GM19351 (cell line): ENCODE measurements at regions not wholly inside any gene's neighbourhood (a gene's known extent, or its start where the extent isn't known, plus 50 kb on each side); places are given as distances from the start of the nearest gene placed in this dataset.

Experiments used
- ATAC-seq: cut with Tn5 transposase; IDR thresholded peaks from one replicate; pipeline ENCODE4 v1.9.1; 2021; ENCODE audit warnings: mild to moderate bottlenecking, moderate library complexity; ENCODE audit not compliant: unreplicated experiment

DNA sequence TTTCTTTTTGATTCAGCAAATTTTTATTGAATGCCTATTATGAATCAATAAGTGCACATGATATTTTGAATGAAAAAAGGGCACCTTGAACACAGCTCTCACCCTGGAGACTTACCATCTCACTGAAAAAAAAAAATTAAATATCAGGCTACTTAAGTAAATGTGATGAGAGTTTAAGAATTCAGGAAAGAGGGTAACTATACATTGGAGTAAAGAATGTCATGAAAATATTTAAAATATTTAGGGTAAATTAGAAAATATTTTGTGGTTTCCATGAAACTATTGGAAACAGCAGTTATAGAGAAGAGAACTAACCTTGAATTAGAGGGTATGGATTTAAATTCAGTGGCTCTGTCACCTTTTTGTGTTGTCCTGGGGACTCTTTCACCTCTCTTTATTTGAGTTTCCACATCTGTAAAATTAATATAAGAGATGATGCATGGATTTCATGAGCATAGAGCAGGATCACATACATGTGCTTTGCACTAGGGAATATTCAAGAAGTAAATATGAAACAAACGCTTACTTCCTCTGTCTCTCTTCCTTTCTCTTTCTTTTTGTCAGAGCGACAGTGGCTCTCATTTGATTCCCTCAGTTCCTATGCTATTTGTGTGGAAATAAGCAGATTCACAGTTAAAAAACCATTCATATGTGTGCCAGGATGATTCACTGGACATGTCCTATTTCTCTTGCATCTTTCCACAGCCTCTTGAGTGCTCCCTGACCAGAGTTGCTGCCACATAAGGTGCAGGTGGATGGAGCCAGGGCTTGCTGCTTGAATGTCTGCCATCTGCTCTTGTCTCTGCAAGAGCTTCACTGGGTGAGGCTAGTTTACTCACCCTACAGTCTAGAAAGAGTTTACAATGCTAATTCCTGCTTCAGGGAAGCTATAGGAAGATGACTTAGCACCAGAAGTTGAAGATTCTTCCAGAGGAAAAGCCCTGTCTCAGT lies 533.1 kb downstream of the ETS1 start:
- peak; percentile 60 for ATAC-seq

GRCh38 chr11:128052912-128053641 lies 534.3 kb downstream of the ETS1 start:
- ATAC-seq, result peak; percentile 56

- no peak for ATAC-seq
These were observed 539.2 kb downstream of the ETS1 start for GRCh38 chr11:128048121-128048520.

GRCh38 chr11:128047026-128047425 lies 540.3 kb downstream of the ETS1 start:
- no peak for ATAC-seq

DNA sequence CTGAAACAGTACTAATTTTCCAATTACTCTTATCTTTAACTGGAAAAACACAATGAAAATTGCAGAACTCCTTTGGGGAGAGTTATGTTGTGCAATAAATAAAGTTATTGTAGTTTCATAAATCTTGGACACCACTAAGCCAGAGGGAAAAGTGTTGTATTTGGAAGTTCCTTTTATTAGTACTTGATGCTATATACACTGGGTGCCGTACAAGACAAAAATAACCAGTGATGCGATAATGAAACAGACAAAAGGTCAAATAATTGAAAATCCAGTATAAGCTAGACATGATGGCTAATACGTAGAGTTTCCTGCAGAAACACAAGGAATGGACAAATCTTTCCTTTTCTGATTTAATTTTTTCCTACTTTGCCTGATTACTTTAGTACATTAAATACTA lies 541.1 kb downstream of the ETS1 start:
- no peak for ATAC-seq

DNA sequence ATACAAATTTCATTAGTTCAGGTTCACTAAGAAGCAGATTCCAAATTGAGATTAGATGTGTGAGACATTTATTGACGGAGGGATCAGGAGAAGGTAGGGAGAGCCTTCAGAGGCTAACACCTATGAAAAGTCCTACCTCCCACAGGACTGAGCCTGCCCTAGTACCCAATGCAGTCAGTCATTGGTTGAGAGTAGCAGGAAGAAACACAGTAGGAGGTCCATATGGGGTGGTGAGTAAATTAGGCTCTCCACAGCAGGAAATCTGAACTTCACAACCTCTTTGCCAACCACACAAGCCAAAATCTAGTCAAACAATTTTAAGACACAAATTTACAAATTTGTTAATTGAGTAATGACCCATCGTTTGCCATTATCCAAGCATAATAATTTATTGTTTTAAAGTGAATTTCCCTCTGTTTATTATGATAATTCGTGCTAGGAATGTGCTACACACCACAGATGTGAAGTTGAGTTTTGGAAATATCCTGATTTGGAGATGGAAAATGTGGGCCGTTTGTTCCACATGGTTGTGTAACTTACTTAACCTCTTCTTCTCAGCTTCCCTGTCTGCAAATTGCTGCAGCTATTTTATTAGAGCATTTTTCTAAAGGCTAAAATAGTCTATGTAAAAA lies 542.1 kb downstream of the ETS1 start:
- no peak for ATAC-seq

- ATAC-seq, result no peak
These were observed 545.0 kb downstream of the ETS1 start for GRCh38 chr11:128042290-128042751.

DNA sequence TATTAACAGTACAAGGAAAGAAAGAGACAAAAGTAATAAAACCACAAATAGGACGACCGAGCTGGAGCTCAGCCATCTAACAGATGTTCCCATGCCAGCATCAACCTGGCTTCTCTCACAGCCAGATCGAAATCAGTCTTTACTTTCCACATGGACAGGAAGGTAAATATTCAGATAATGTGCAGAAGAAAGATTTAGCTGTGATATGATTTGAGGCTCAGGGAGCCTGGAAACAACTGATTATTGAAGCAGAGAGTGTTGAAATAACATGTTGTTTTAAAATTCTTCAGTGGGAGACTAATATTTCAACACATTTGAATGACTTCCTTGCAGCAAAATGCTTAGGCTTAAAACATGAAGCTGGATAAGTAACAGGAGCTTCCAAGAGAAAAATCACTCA lies 546.8 kb downstream of the ETS1 start:
- ATAC-seq, result no peak

GRCh38 chr11:128039140-128040021 lies 548.0 kb downstream of the ETS1 start:
- peak; percentile 96 for ATAC-seq

- no peak for ATAC-seq
These were observed 550.7 kb downstream of the ETS1 start for GRCh38 chr11:128036556-128037093.

DNA sequence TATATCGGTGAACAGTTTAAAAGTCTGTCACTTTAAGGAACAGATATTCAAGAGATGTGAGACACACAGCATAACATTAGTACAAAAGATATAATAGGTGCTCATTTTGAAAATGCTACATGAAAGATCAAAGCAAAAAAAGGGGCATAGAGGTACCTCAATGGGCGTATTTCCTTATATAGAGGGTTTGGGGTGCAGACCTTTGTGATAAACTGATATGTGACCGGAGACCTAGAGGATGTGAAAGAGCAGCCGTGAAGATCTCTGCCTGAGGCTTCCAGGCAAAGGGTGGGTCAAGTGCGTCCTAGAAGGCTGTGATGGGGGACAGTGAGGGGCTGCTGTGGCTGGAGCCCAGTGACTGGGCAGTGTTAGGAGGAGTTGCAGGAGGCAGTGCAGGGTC lies 551.4 kb downstream of the ETS1 start:
- no peak for ATAC-seq

- ATAC-seq, result peak; percentile 93
These were observed 555.7 kb downstream of the ETS1 start for GRCh38 chr11:128031538-128032134.

DNA sequence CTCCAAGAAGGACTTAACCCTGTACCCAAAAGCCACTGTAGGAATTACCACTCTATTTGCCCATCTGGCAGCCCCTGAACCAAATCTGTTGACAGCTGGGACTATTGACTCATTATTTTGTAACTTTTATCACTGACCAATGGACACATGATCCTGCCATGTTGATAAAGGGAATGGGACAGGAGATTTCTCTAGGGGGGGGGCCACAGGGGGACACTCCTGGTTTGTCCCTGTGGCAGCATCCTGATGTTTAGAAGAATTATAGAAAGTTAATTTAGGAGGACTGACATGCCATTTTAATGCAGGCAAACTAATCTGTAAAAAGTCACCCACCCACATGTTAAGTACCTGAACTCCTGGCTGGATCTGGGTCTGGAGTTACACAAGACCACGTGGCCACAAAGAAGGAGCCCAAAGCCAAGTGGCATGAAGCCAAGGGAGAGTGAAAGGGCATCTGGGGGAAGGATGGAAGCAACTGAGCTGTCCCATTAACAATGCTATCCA lies 558.1 kb downstream of the ETS1 start:
- no peak for ATAC-seq

- no peak for ATAC-seq
These were observed 560.8 kb downstream of the ETS1 start for GRCh38 chr11:128026596-128026995.

DNA sequence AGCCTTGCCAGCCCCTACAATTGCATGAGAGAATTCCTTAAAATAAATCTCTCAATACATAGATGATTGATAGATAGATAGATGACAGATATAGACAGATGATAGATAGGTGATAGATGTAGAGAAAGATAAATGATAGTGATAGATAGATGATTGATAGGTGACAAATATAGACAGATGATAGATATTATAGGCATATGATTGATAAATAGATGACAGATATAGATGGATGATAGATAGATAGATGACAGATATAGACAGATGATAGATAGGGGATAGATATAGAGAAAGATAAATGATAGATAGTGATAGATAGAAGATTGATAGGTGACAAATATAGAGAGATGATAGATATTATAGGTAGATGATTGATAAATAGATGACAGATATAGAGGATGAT lies 564.6 kb downstream of the ETS1 start:
- no peak for ATAC-seq

DNA sequence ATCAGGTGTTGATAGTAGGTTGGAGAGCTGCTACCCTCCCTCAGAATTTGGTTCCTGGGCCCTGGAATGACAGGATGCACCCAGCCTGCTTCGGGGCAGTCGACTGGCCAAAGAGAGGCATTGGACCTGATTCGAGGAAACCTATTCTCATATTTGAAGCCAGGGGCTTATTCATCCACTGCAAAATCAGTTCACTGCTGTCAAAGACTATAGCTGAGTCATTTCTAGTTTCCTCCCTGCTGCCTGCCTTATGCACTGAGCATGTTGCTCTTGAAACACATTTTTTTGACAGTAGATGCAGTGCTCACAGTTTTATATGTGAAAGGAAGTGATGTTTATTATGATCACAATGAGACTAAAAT lies 565.4 kb downstream of the ETS1 start:
- ATAC-seq, result peak; percentile 90

DNA sequence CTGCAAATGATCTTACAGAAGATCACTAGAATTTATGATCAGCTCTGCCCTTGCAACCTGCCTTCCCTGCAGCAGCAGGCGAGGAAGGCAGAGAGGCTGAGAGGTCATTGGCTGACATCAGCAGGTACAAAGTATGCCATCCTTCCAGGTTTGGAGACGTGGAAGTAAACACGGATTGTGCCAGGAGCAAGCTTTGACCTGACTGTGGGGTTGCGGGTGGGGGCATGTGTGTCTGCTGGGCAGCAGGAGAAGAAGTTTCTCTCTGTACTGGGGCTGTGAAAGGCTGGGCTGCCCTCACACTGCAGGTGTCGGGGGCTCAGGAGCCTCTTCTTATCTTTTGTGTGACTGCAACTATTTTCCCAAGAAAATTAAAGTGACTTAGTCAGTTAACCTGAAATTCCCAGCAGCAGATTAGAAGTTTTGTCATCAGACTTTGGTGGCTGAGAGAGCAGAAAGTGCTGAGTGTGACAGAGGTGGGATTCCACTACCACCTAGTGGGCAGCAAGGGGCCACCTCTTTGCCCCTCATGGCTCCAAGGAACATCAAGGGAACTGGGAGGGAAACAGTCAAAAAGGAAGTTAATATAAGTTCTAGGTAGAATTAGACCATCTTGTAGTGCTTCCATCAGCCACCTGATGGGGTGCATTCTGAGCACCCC lies 565.9 kb downstream of the ETS1 start:
- peak; percentile 40 for ATAC-seq

GRCh38 chr11:128018692-128019091 lies 568.7 kb downstream of the ETS1 start:
- no peak for ATAC-seq

DNA sequence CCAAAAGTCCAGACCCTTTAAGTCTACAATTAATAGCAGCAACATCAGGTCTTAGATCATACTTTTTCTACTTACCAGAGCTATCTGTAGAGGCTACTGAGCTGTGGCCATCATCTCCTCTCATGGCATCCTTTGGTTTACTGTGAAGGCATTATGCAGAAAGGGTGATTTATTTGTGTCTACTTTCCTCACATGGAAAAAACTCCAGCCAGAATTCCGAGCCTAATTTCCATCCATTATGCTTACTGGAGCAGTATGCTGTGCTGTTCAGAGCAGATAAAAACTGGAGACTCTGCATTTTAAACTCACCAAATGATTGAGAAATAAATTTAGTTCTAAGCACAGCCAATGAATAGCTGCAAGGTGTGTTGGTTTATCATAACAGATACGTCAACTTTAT lies 581.8 kb downstream of the ETS1 start:
- no peak for ATAC-seq
